DND-41 (cell line): ENCODE measurements at regions not wholly inside any gene's neighbourhood (a gene's known extent, or its start where the extent isn't known, plus 50 kb on each side); places are given as distances from the start of the nearest gene placed in this dataset.

Experiments used
- ATAC-seq: fragments of 200-7000 bp; cut with Tn5 transposase; 3 replicates; pipeline ENCODE4 v1.9.1; 2021; ENCODE audit warnings: low read depth; ENCODE audit not compliant: insufficient read depth
- DNase-seq: peaks from one replicate; pipeline ENCODE4 v3.0.0-alpha.2; 2020
- H2AFZ ChIP-seq: 2 replicates; pipeline ENCODE4 v1.6.0; 2012; ENCODE audit warnings: low read depth, low read length
- H3K27ac ChIP-seq: 2 replicates; pipeline ENCODE4 v1.5.1; 2012; ENCODE audit warnings: low read length, inconsistent platforms
- H3K27me3 ChIP-seq: fragments of 200-600 bp; sonication (generic); 2 replicates; pipeline ENCODE4 v1.6.0; 2012; ENCODE audit warnings: low read length, mild to moderate bottlenecking, inconsistent platforms; ENCODE audit not compliant: insufficient read depth, poor library complexity
- H3K36me3 ChIP-seq: 2 replicates; pipeline ENCODE4 v1.5.1; 2012; ENCODE audit warnings: low read length, inconsistent platforms; ENCODE audit not compliant: insufficient read depth
- H3K4me1 ChIP-seq: 2 replicates; pipeline ENCODE4 v1.5.1; 2012; ENCODE audit warnings: mild to moderate bottlenecking, low read length; ENCODE audit not compliant: insufficient read depth
- H3K4me2 ChIP-seq: 2 replicates; pipeline ENCODE4 v1.6.0; 2012; ENCODE audit warnings: mild to moderate bottlenecking, moderate library complexity, low read length, inconsistent platforms; ENCODE audit not compliant: insufficient read depth
- H3K4me3 ChIP-seq, 2 experiments: fragments of 200-600 bp in 1 of 2; shearing (Covaris generic) in 1 of 2; 2 replicates each; pipeline ENCODE4 v1.5.1; 2012 to 2016; ENCODE audit warnings: inconsistent platforms in 2 of 2, low read length in 2 of 2, mild to moderate bottlenecking in 2 of 2, low read depth in 1 of 2, moderate library complexity in 1 of 2
- H3K79me2 ChIP-seq: 2 replicates; pipeline ENCODE4 v1.6.0; 2012; ENCODE audit warnings: low read length, inconsistent platforms; ENCODE audit not compliant: insufficient read depth
- H3K9ac ChIP-seq: 2 replicates; pipeline ENCODE4 v1.6.0; 2012; ENCODE audit warnings: low read depth, mild to moderate bottlenecking, inconsistent platforms, low read length, moderate library complexity
- H3K9me3 ChIP-seq: 2 replicates; pipeline ENCODE4 v1.5.1; 2012; ENCODE audit warnings: low read length, moderate library complexity, mild to moderate bottlenecking, inconsistent platforms; ENCODE audit not compliant: insufficient read depth, severe bottlenecking
- H4K20me1 ChIP-seq: 2 replicates; pipeline ENCODE4 v1.6.0; 2012; ENCODE audit warnings: low read length; ENCODE audit not compliant: insufficient read depth
- EZH2 ChIP-seq: IDR thresholded peaks from 3 replicates; pipeline ENCODE4 v1.6.1; 2012; ENCODE audit warnings: borderline replicate concordance, low read depth, mild to moderate bottlenecking, moderate library complexity, low read length, inconsistent platforms; ENCODE audit not compliant: severe bottlenecking
- TF ChIP-seq, protein P1 (sequence below): IDR thresholded peaks from 2 replicates; pipeline ENCODE4 v1.5.1; 2012; ENCODE audit warnings: borderline replicate concordance, low read length, moderate library complexity, mild to moderate bottlenecking; ENCODE audit not compliant: poor library complexity, severe bottlenecking; ENCODE audit errors: extremely low read depth

DNA sequence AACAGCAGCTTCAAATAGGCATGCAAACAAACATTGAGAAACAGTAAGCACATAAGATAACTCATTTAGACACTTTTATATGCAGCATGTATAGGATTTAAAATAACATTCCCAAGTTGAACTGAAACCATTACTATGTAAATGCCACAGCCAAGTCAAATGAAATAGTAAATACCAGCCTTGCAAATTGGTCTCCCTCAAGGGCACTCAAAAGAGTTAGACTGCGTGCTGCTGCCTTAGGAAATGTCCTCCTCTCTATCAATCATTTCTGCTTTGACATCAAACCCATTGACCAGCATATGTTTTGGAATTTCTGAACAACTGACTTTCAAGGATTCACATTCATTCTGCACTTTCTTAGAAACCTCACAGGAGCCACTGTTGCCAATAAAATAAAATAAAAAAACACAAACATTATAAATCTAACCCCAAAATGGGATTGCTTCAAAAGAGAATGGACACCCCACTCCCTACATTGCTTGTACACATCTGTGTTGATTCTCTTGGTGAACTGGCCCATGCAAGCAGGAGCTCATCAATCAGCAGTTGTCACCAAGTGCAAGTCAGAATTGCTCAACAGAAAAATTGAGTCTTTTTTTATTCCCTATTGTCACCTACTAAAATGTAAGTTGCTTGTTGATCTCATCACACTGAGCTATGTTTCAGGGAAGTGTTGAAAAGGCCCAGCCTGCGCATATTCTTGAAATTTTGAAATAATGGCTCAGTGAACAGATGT is 256.2 kb downstream of the DAD1 start:
- TF ChIP-seq EZH2 = no peak
- TF ChIP-seq, protein P1, sequence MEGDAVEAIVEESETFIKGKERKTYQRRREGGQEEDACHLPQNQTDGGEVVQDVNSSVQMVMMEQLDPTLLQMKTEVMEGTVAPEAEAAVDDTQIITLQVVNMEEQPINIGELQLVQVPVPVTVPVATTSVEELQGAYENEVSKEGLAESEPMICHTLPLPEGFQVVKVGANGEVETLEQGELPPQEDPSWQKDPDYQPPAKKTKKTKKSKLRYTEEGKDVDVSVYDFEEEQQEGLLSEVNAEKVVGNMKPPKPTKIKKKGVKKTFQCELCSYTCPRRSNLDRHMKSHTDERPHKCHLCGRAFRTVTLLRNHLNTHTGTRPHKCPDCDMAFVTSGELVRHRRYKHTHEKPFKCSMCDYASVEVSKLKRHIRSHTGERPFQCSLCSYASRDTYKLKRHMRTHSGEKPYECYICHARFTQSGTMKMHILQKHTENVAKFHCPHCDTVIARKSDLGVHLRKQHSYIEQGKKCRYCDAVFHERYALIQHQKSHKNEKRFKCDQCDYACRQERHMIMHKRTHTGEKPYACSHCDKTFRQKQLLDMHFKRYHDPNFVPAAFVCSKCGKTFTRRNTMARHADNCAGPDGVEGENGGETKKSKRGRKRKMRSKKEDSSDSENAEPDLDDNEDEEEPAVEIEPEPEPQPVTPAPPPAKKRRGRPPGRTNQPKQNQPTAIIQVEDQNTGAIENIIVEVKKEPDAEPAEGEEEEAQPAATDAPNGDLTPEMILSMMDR = no peak
- Histone ChIP-seq H3K79me2 (no peaks in the 10 kb centered on the region), H2AFZ (no peak overlapping the region), H3K4me3 (no peak overlapping the region), H3K9ac (no peak overlapping the region), H3K9me3 (peaks cover 7% of the 10 kb centered on the region), H4K20me1 (no peaks in the 10 kb centered on the region), H3K27me3 (no peaks in the 10 kb centered on the region), H3K27ac (no peak overlapping the region), H3K4me1 (no peaks in the 10 kb centered on the region), H3K4me2 (no peak overlapping the region), H3K36me3 (no peaks in the 10 kb centered on the region)
- no peak for DNase-seq
- no peak for ATAC-seq

DNA sequence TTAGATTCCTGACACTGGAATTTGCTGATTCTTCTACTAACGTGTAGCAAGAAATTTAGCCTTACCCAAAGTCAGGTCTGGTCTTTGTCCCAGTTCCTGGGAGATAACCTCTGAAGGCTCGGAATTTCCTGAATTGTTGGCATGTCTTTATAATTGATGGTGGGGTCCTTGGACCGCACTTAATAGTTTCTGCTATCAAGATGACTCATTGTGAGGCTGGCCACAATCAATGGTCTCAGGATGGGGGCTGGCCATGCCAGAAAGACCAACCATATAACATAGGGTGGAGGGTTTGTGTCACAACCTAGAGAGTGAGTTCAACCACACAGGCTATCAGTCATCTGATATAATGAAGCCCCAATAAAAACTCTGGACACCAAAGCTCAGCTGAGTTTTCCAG is 259.7 kb downstream of the DAD1 start:
- DNase-seq (no peak), ATAC-seq (no peak)
- no peak overlapping the region for H3K27ac ChIP-seq
- no peak for TF ChIP-seq EZH2
- TF ChIP-seq, protein P1 = no peak
- H4K20me1 ChIP-seq = no peaks in the 10 kb centered on the region
- H2AFZ ChIP-seq = no peak overlapping the region
- H3K27me3 ChIP-seq = no peaks in the 10 kb centered on the region
- H3K79me2 ChIP-seq = no peaks in the 10 kb centered on the region
- H3K36me3 ChIP-seq = no peaks in the 10 kb centered on the region
- H3K9ac ChIP-seq = no peak overlapping the region
- peaks cover 7% of the 10 kb centered on the region for H3K9me3 ChIP-seq
- no peak overlapping the region for H3K4me2 ChIP-seq
- no peak overlapping the region for H3K4me3 ChIP-seq
- no peaks in the 10 kb centered on the region for H3K4me1 ChIP-seq

DNA sequence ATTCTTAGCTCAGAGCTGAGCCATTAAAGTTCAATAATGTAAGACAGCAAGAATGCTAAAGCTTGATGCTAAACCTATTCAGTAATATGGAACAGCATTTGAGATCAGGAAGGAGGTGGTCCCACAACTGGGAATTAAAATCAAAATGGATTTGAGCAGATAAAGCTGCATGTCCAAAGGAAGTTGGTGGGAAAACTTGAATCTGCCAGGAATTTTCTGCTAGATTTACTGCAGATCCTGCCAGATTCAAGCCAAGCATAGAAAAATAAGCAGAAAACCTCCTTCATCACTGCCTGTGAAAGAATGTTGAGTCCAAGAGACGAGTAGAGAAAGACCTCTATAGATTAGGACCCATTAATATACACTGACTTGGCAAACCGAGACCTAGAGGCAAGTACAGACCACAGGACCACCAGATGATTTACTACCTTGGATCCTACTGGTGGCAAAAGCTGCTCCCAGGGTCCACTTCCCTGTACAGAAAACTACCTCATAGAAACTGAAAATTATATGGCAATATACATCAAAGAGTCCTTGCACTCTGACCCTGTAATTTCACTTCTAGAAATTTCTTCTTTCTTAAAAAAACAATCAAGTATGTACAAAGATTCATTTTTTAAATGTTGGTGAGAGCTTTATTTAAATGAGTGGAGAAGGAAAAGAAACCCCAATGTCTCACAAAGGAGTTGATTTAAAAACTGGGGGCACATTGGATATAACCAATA is 263.2 kb downstream of the DAD1 start:
- no peaks in the 10 kb centered on the region for H3K4me1 ChIP-seq
- no peaks in the 10 kb centered on the region for H3K27me3 ChIP-seq
- TF ChIP-seq, protein P1 = no peak
- no peak for TF ChIP-seq EZH2
- H2AFZ ChIP-seq = no peak overlapping the region
- H3K9me3 ChIP-seq = peaks cover 7% of the 10 kb centered on the region
- DNase-seq = no peak
- no peak overlapping the region for H3K9ac ChIP-seq
- no peak overlapping the region for H3K27ac ChIP-seq
- no peaks in the 10 kb centered on the region for H3K36me3 ChIP-seq
- no peak for ATAC-seq
- H3K4me3 ChIP-seq = no peak overlapping the region
- H3K79me2 ChIP-seq = no peaks in the 10 kb centered on the region
- no peak overlapping the region for H3K4me2 ChIP-seq
- H4K20me1 ChIP-seq = no peaks in the 10 kb centered on the region
